CD4-positive, alpha-beta T cell treated with Interleukin-21 for 1 hour (primary cell): ENCODE measurements at regions not wholly inside any gene's neighbourhood (a gene's known extent, or its start where the extent isn't known, plus 50 kb on each side); places are given as distances from the start of the nearest gene placed in this dataset.

Experiments
- DNase-seq: peaks from one replicate; pipeline ENCODE4 v3.0.0-alpha.2; 2020

DNA sequence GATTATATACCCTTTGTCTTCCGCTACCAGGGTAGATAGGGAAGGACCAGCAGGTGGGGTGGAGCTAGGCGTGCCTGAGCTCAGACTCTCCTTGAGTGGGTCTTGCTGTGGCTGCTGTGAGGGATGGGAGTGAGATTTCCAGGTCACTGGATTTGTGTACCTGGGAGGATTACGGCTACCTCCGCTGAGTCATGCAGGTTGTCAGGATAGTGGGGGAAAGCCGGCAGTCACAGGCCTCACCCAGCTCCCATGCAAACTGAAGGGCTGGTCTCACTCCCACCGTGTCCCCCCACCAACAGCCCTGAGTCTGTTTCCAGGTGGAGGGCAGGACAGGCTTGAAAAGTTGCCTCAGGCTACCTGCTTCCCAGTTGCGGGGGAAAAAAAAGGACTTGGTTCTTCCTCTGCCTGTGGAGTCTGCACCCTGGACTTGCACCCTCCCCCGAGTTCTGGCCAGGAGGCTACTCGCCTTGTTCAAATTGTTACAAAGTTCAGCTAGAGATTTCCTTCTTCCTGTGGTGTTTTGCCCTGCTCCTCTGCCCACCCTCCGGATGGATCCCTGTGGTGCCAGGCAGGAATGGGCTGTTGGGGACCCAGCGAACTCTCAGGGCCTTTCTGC is 268.3 kb downstream of the VAPA start:
- no peak for DNase-seq

DNA sequence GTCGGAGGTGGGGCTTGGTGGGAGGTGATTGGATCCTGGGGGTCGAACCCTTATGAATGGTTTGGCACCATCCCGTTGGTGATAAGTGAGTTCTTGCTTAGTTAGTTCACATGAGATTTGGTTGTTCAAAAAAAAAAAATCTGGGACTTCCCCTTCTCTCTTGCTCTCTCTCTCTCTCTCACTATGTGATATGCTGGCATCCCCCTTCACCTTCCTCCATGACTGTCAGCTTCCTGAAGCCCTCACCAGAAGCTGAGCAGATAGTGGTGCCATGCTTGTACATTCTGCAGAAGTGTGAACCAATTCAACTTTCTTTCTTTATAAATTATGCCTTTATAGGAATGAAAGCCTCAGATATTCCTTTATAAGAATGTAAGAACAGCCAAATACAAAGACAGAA is 269.7 kb upstream of the APCDD1 start:
- DNase-seq = no peak

DNA sequence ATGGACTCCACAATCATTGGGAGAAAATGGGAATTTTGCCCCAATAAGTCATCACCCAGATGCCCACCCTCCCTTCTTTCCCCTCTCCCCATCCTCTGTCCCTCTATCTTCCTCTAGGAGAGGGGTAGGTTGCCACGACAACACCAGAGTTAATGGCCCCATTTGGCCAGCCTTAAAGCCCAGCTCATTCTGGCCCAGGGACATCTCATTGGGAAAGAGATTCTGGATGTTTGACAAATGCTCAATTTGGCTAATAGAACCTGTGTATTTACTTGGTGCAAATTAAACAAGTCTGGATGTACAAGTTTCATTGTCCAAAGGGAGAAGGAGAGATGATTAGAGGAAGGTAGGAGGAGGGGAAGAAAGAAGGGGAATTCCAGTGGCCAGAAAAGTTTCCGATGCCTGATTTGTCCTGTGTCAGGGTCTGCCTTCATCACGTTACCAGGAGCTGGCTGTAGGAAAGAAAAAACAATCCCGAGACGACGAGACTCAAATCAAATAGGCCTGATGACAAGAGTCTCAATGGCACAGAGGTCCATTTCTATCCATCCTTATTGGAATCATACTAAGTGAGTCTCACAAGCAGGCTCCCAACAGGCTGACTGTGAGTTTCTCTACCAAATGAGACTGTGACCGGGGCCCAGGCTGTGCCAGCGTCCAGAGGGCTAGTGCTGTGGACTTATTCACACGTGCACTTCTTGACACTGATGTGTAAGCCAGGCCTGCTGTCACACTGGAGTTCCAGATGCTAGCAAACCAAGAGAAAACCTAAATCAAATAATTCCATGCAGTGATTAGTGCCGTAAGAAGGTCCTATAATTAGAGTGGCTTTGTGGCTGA is 265.2 kb upstream of the APCDD1 start:
- DNase-seq = no peak

DNA sequence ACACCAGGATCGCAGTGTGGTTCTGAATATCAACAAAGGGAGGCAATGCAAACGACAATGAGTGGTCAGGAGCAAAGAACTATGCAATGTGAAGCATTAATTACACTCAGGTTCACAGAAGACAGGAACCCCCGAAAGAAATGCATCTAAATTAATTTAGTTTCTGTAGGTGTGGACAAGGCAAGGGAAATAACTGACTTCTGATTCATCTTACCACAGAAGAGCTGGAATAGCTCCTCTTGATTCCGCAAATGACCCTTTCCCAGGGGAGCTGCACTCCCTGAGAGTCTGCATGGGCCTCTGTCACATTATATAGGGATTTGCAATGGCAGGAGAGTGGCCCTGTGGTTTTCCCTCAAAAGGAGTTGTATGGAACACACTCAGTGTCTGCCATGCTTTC is 263.9 kb upstream of the APCDD1 start:
- no peak for DNase-seq

DNA sequence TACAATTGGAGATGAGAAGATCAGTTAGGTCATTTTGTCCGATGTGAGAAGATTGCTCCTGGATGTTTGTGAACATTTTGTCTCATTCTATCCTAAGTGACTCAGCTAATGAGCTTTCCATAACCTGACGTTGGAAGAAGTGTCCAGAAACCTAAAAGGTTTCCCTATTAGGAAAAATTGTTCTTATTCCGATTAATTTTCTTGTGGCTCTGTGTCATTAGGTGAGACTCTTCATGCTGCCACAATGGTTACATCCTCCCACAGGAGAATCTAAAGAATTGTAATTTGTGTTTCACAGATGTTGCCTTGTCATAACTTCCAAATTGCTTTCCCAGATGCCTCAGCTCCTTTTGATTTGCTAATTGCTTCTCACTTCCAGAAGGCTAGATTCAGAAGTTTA is 261.0 kb upstream of the APCDD1 start:
- DNase-seq = no peak

DNA sequence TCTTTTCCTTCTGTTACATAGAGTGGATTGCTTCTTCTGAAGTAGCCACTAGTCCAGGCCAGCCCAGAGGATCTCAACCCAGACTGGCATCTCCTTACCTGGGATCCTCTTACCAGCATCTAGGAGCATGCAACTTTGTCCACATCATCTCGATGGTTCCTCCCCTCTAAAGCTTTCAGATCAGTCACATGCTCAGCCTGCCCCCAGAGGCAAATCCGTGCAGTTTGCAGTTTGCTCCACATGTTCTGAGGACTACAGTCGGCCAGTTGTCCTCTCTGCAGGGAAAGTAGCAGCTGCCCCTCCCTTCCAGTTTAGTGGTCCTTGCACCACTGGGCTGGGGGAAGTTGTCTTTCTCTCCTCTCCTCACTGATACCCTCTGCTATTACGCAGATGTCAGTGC is 259.8 kb upstream of the APCDD1 start:
- DNase-seq = no peak

DNA sequence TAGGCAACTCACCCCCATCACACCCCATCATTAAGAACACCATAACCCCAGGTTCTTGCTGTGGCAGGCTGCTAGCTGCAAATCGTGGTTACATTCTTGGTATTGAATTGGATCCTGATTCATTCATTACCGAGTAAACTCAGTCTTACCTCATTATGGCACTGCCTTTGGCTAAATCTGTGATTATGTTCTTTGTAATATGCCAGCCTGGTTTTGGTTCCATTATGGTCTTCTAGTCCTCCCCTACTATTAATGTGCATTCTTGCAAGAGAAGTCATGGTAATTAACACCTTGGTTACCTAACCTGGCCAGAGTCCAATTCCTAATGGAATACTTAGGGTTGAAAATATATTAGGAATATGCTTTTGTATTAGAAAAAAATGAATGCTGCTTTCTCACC is 258.9 kb upstream of the APCDD1 start:
- DNase-seq = no peak

DNA sequence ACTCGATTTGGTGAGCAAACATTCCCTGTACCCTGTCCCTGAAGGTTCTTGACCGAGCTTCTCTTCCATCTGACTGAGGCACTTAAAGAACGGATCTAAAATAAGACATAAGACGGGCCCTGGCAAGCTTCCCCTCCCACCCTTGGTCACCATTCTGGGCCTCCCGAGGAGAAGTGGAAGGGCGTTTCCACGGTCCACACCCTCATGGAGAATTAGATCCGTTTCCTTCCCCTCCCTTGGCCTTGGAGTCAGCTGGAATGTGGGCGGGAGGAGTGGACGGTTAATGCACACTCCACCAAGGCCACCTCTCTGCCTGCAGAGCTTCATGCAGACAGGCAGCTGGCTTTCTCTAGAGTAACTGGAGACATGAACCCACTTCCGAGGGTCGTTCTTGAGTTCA is 257.3 kb upstream of the APCDD1 start:
- no peak for DNase-seq

DNA sequence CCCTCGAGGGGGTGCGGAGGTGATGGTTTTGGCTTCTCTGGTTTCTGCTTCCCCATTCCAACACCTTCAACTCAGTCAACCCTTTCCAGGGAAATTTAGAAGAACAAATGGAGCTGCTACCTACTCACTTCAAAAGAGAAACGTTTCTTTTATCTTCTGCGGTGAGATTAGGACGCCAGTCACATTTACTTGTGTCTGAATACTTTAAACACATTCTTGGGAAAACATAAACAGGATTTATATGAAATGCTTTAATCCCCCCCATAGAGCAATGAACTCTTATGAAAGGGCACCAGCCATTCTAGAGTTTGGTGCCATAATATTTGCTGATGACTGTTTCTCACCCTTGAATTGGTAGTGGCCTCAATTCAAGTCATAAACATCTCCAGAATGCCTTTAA is 253.2 kb upstream of the APCDD1 start:
- DNase-seq = no peak

DNA sequence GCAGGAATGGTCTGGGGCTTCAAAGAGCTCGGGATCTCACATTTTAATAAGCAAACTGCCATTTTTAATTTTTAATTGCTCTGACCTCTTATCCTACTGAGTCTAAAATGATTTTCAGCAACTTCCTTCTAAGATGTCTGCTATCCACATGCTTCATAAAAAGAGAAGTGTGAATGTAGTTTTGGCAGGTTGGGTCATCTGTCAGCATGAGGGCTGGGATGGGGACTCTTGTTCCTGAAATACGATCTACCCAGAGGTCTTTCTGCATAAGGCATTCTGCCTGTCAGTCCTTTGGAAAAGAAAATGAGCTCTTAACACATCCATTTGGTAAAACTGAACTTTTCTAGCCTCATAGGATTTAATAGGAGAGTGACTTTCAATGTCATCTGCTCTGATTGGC is 252.8 kb upstream of the APCDD1 start:
- no peak for DNase-seq

DNA sequence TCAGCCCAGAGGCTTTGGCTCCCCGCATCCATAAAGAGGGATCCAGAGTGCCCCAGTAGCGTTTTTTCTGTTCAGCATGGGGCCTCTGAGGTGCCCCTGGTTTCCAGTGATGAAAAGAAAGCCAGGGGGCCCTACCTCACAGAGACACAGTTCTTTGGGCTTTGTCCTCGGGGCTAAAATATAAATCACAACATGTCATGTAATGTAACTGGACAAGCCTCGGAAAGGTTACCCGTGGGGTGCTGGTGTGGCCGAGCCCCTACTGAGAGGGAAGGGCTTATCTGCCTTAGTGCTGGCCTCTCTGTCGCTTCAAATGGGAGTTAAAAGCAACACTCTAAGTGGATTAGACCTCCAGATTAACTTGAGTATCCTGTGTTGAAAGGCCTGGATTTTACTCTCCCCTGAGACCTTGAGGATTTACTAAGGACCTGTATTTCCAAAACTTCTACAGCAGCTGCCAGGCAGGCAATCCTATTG is 251.6 kb upstream of the APCDD1 start:
- no peak for DNase-seq

DNA sequence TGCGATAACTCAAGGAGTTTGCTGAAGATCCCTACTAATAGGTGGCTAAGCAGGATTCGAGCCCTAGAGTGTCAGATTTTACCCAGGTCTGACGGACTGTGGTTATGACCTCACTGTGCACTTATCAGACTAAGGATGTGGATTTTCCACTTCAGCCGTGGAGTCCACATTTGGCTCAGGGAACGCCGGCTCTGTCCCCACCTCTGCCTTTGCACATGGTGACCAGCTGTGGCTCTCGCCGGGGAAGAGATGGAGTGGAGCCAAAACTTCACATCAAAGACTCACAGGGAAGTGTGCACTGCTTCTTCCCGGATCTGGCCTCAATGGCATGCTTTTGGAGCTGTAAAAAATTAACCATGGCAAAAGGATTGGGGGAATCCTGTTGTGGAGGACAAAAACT is 249.3 kb upstream of the APCDD1 start:
- DNase-seq = no peak

DNA sequence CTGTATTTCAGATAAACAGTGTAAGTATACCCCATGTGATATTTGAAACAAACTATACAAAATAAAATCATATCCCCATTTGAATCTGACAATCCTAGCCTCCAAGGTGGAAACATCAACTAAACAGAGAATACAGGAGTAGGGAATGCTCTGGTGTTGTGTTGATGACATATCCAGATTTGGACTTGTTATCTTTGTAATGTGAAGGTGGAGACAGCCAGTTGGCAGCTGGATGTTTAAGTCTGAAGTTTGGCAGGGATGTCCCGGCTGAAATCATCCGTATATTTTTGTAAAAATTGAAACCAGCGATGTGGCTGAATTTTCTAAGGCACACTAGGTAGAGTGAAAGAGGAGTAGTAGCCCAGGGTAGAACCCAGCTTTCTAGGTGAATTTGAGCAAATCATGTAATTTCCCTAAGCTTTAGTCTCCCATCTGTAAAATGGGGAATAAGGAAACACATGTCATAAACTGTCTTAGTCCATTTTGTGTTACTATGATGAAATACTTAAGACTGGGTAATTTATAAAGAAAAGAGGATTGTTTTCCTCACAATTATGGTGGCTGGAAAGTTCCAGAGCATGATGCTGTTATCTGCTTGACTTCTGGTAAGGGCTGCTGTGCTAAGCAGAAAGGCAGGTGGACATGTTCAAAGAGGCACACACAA is 246.6 kb upstream of the APCDD1 start:
- DNase-seq = no peak

DNA sequence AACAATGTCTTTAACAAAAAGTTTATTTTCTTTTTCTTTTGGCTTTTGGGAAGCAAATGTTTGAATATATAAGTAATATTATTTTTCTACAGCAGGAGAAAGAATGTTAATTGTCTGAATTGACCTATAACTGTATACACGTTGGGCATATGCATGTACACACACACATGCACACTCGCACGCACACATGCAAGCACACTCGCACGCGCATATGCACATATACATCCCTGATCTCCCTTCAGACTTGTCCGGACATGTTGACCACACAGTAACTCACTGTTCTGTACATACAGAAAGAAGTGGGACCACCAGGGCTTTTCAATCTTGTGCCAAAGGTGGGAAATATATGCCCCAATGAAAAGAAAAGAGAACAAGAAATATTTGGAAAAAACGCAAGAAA is 245.1 kb upstream of the APCDD1 start:
- no peak for DNase-seq

DNA sequence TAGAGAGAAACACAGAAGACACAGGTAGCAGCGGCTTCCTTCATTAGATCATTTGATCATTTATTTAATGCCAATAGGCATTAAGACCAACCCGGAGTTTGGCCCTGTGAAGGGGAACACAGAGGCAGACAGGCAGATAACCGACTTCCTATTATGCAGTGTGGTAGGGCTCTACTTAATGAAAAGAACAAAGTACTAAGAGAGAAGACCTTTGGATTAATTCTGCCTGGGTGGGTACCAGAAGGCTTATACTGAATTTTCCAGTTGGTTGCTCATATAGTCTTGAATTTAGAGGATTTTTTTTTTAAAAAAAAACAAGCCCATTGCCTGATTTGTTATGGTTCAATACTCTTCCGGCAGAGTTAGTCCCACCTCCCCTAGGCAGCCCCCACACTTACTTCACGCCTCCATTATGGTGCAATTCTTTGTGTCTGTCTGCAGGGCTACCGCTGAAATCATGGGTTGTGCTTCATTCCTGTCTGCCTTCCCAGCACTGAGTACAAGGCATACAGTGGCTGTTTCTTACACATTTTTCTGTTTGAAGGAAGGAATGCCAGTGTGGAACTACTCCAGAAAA is 244.3 kb upstream of the APCDD1 start:
- no peak for DNase-seq

DNA sequence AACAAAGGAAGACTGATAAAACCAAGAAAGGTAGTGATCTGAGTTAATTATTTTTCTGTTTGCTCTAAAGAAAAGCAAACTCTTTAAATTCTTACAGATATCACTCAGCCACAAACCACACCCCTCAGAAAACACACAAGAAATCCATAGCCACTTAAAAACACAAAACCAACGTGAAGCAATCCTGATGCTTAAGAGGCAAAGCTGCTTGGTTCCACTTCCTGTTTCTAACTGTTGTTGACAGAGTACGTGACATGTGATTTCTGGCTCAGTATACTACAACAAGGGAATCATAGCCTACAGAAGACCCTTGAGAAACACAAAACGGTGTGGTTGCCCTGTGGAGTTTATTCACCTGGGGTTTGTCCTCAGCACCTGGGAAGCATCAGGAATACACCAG is 240.9 kb upstream of the APCDD1 start:
- DNase-seq = peak; percentile 22

DNA sequence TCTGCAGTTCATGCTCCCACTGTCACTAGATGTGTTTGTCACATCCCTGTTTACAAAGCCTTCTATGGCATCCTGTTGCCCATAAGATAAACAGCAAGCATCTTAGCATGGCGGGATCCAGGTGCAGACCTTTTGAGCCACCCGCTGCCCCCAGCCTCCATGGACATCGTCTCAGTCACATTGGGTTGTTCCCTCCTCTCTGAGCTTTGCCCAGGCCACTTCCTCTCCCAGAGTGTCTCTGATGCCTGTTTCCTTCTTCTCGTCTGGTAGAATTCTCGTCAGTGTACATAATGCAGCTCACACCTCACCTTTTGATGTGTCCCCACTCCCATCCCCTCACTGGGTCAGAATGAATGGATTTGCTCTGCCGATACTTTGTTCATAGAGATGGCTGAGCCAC is 239.0 kb upstream of the APCDD1 start:
- DNase-seq = no peak

DNA sequence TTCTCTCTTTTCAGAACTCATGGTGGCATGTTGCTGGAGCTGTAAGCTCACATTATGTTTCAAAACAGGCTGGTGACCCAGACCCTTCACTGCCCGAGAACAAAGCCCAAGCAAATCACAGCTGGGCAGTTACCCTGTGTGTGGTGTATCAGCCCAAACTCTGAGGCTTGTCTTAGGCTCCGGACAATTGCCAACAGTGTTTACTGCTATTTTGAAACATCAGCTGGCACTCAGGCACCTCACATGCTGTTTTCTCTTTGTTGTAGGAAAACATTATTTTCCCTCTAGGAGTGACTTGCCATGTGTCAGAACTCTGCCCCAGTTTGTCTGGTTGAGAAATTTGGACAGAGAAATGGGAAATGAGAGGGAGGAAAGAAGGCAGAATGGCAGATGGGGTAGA is 237.6 kb upstream of the APCDD1 start:
- no peak for DNase-seq

DNA sequence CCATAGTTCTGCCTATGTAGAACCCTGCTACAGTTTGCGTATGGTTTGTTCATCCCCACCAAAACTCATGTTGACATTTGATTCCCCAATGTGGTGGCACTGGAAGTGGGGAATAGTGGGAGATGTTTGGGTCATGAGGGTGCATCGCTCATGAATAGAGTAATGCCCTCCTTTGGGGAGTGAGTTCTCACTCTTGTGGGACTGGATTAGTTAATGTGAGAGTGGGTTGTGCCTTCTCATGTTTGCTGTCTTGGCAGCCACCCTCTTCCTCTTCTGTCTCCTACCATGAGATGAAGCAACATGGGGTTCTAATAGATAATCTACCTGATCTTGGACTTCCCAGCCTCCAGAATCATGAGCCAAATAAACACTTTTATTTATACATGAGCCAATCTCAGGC is 237.2 kb upstream of the APCDD1 start:
- no peak for DNase-seq

DNA sequence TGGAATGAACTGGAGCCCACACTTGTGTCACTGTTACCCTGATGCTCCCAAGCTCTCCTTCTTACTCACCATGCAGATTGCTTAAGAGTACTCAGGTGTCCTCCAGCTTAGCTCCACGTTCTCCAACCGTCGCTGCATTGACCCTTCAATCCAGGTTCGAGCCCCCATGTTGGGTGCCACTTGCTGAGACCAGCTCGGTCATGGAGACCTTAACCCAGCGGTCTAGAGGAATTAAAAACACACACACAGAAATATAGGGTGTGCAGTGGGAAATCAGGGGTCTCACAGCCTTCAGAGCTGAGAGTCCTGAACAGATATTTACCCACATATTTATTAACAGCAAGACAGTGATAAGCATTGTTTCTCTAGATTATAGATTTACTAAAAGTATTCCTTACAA is 229.1 kb upstream of the APCDD1 start:
- DNase-seq = no peak

DNA sequence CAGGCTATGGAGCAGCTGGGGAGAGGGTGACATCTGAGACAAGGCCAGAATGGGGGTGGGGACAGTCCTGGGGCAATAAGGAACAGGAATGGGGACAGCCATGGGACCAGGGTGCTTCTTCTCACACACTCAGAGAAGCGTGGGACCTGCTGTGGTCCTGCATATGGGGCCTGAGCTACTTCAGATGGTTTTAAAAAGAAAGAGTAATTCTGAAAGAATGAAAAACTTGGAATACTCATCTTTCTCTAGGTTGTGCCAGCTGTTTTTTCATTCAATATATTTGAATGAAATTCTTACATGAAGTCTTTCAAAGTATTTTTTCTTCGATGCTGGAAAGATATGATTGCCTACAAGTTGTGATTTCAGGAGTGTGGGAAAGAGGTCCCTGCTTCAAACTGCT is 227.5 kb upstream of the APCDD1 start:
- no peak for DNase-seq

DNA sequence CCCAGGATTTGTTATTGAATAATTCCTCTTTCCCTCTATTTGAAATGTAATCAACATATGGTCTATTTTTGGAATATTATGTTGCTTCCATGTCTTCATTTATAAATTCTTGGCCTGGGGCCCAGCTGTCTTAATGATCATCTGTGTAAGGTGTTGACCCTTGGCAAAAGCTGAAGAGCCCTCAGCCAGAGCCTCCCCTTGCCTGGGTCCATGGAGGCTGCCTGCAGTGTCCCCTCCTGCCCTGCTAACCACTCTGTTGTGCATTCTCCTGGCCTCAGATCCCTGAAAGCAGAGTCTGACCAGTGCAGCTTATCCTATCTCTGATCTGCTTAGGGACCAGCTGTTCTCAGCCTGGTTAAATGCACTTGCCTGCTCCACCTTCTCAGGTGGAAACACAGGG is 226.1 kb upstream of the APCDD1 start:
- DNase-seq = no peak

DNA sequence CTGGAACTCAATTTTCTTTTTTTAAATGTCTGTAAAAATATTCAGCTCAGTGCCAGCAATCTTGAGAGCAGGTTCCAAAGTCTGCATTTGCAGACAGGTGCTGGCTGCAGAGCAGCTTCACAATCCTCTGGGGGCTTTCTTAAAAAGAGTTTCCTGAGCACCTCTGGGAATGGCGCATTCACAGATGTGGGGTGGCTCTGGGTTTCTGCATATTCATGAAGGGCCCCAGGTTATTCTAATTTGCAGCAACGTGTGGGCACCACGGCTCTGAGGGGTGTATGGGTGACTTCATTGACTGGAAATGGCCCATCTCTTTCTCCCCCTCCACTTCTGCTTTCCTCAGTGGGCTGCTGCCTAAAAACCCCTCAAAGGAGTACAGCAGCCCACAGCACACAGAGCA is 225.0 kb upstream of the APCDD1 start:
- DNase-seq = no peak

DNA sequence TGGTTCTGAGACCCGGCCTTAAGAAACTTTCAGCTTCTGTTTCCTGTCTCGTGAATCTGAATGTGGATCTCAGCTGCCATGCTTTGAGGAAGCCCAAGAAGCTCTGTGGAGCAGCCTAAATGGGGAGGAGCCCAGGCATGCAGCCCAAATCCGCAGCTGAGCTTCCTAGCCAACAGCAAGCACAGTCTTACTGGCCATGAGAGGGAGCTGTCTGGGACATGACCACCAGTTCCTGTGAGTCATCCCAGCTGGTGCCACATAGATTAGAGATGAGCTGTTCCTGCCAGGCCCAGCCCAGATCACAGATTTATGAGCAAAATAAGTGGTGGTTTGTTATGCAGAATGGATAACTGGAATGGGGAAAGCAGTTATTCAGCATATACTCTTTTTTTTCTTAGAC is 224.4 kb upstream of the APCDD1 start:
- no peak for DNase-seq
